HG03469 (cell line): ENCODE measurements at regions not wholly inside any gene's neighbourhood (a gene's known extent, or its start where the extent isn't known, plus 50 kb on each side); places are given as distances from the start of the nearest gene placed in this dataset.

Experiments
- ATAC-seq: cut with Tn5 transposase; IDR thresholded peaks from one replicate; pipeline ENCODE4 v1.9.1; 2021; ENCODE audit warnings: mild to moderate bottlenecking, moderate library complexity, moderate number of reproducible peaks; ENCODE audit not compliant: unreplicated experiment

DNA sequence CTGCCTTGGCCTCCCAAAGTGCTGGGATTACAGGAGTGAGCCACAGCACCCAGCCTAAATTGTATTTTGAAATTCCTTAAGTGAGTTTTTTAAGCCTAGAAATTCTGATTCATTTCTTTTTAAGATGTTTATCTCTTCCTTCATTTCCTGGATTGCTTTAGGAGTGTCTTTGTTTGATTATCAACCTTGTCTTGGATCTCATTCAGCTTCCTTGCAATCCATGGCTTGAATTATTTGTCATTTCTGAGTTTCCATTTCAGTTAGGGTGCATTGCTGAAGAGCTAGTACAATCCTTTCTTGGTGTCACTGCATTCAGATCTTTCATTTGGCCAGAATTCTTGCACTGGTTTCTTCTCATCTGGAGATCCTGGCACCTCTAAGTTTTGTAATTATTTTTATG is 606.4 kb upstream of the ZNF804A start:
- ATAC-seq = no peak

DNA sequence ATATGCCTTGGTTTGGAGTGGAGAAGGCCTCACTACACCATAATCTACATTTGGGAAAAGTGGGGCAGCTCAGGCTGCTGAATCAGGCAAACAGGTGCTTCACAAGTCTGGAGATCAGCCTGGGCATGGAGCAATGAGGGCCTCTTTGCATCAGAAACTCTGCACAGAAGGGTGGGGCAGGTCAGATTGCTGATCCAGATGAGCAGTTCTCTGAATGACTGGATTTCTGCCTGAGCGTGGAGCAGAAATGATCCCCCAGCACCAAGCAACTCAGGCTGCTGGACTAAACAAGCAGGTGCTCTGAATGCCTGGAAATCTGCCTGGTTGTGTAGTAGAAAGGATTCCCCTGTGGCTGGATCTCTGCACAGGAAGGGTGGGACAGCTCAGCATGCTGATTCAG is 605.3 kb upstream of the ZNF804A start:
- peak; percentile 54 for ATAC-seq

DNA sequence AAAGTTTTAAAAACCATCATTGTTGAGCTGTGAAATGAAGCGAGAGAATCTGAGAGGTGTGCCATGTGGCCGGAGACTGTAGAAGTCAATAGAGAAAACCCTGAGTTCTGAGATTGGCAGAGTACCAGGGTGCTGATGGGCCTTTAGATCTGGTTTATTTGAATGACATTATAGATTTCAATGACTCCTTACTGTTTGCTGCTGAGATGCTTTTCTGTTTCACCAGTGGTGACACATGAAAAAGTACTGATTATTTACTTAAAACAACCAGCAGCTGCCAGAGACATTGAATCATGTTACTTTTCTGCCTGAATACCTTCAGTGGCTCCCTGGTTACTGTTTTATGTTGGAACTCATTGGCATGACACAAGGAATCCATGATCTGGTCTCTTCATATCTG is 602.7 kb upstream of the ZNF804A start:
- no peak for ATAC-seq

DNA sequence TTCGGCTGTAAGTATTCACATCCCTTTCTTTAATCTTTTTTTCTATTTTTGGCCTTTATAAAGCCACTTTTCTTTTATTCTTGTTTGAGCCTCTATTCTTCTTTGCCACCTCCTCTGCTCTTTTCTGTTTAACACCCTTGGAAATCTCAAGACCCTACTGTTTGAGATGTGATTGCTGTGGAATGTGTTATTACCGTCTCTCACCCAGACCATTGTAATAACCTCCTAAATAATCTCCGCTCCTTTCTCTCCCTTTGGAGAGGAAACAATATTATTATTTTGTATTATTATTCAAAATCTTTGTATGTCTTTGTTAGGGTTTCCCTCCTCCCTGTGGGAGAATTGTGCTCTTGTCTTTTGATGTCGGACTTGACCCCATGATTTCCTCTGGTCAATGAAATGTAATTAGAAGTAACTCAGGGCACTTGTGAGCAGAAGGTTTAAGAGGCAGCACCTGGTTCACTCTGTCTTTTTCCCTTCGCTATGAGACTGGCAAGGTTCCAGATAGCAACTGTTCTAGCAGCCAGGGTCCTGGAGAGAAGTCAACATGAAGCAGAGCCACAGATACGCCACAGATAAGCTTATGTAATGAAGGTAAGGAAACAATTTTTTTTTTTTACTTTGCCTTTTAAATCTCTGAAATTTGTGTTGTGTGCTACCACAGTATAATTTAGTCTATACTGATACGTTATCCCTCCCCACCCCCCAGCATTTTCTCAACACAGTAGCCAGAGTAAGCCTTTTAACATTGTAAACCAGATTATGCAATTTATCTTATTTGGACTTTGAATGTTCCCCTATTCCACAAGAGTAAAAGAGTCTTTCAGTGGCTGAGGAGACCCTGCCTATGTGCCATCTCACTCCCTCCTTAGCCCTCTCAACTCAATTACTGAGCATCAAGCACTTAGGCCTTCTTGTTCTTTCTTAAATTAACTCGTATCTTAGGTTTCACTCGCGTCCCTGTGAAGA is 601.2 kb upstream of the ZNF804A start:
- no peak for ATAC-seq

DNA sequence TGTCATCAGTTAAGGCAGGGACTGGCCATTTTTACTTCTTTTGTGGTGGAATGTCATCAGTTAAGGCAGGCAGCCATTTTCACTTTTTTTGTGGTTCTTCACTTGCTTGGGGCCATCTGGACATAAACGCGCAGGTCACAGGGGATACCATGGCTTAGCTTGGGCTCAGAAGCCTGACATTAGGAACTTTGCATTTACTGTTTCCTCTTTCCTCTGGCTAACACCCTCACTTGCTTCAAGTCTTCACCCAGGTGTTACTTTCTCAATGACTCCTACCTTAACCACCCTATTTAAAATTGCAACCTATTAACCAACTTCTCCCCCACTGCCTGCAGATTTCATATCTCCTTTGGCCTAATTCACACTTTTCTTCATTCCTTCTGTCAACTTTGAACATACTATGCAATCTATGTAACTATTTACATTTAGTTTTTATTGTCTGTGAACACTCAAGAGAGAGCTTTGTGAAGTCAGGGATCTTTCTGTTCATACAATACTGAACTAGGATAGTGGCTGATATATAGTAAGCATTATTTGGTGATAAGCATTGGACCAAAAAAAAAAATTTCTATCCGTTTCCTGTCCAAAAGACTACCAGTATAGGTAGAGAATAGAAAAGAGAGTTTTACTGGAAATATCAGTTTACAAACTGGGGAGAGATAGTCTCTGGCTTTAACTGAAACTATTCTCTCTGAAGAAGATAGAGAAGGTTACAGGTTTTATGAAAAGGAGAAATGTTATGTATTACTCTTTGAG is 600.1 kb upstream of the ZNF804A start:
- ATAC-seq = peak; percentile 92

DNA sequence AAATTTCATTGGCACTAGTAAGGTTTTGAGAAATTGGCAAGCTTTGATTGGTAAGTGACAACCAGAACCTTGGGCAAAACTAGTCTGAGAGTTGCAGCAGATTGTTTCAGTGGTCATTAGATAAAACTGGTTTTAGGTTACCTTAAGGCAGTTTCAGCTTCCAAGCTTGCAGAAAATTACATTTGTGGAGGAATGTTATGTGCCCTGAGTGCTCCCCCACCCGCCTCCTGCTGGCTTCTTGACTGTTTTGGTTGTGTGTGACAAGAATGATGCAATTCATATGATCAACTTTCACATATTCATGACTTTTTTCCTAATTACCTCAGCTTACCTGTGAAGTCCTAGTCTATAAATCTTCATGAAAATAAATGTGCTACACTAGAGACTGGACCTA is 599.5 kb upstream of the ZNF804A start:
- ATAC-seq = peak; percentile 11

DNA sequence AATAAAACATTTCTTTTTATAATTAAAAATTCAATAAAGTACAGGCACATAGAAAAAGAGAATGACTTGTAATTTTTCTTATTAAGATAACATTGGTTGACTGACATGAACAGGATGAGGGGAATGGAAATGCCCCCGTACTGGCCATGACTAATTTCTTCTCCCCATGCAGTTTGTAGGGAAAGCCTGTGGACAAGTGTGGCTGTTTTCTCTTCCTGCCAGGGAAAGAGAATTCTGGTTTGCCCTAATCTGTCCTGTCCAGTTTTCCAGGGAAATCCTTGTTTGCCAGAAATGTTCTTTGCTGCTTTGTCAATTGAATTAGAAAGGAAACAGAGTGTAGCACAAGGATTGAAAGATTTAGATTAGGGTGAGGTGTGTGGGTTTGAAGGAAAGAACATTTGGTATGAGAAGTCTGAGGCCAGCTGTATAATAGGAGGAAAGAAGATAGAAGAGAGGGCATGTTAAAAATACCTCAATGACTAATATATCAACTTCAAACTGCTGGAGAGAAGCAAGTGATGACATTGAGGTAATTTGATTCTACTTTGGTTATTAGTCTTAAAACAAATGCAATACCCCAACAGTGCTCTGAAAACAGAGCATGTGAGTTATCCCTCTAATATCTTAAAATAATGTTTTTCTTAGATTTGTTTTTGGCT is 593.9 kb upstream of the ZNF804A start:
- ATAC-seq = peak; percentile 87

DNA sequence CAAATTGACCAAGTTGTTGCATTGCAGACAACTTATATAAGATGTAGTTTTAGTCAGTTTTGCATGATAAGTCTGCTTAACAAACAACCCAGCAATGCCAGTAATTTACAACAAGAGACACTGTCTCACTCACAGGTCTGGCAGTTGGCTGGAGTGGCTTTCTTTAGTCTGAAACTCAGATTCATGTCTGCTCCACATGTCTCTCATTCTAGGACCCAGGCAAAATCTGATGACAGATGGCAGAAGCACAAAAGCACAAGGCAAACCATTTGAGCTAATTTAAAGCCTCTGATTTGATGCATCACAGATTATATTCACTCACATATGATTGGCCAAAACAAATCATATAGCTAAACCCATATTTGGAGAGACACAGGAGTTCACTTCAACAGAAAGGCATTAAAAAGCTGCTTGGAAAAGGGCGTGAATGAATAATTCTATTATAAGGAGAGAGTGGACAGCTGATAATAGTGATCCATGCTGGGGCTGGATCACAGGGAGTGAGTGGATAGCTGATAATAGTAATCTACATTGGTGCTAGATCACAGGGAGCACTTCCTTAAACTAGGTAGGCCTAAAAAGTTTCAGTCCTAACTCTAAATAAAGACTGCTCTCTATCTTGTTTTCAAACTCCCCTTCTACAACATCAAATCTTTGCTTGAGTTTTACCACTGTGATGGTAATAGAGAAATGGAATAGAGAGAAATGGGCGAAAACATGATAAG is 593.2 kb upstream of the ZNF804A start:
- ATAC-seq = peak; percentile 32

DNA sequence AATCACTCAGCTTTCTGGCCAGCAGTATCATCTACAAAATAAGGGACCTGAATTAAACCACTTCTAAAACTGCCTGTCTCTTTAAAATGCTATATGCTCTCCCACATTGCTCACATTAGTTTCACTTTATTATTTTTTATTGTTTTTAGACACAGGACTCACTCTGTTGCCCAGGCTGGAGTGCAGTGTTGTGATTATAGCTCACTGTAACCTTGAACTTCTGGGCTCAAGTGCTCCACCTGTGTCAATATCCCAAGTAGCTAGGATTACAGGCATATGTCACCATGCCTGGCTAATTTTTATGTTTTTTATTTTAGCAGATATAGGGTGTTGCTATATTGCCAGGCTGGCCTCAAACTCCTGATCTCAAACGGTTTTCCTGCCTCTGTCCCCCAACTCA is 591.3 kb upstream of the ZNF804A start:
- no peak for ATAC-seq

DNA sequence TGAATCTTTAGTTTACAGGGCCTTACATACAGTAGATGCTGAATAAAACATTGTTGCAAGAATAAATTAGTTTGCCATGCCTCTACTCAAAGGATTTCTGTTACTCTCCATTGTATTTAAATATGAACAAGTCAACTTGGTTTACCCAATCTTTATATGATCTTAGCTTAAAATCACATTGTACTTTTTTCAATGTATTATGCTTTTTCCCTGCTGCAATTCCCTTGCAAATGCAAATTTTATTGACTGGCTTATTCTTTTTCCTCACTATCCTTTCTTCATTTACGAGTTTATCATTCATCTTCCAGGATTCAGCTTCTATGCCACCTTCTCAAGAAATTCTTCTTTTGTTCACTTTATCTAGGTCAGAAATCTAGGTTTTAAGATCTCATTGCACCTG is 571.4 kb upstream of the ZNF804A start:
- no peak for ATAC-seq

DNA sequence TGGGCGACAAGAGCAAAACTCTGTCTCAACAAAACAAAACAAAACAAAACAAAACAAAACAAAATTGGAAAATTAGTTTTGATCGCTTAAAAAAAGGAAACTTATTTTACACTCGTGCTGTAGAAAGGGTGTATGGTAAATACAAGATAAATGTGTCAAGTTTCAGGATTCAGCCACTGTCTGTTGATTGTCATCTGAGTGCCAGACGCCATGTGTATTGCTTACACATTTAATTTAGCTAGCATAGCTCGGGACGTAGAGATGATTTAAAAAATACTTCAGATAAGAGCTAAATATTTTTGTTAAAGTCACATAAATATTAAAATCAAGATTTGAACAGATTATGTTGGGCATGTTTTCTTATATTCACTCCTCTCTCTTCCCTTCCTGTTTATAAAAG is 568.1 kb upstream of the ZNF804A start:
- no peak for ATAC-seq

DNA sequence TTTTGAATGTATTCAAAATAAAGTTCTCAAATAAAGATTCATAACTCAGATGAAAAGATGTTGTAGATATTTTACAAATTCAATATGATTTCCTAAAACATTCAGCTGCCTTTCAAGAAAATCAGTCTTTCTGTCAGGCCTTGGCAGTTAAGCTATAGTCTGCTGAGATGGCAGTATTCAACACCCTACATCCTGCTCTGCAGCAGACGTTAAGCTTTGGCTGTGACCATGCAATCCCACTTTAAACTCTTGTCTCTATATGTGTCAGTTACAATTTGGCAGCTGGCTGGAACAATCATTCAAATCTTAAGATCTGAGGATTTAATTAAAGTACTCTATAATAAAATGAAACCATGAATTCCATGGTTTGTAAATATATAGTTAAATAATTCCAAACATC is 567.3 kb upstream of the ZNF804A start:
- no peak for ATAC-seq

DNA sequence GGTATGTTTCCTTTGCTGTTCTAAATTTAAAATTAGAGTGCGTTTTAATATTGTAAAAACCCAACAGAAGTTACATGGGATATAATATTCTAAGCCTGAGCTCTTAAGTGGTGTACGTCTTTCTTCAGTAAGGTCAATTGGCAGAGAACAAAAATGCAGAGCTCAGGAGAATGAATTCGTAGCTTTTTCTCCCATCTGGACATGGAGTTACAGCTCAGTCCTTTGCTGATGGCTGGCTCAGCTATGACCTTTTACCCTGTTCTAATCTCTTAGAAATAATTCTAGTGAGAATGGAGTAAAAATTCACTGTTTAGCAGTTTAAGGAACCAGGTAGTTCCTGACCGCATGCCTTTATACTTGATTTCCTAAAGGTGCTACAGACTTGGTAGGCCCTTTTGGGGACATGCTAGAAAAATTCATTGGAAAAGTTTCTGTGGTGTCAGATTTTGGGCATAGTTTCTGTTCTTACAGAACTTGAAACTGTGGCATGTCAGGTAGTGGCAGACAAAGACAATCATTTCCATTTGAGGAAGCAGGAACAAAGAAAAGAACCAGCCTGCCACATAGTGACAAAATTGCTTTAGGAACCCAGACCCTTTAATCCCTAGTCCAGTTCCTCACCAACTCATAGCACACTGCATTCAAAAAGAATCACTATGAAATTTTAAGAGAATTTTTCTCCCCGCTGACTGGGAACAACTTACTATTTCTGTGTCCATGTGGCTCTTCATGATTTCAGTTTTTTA is 566.8 kb upstream of the ZNF804A start:
- no peak for ATAC-seq

DNA sequence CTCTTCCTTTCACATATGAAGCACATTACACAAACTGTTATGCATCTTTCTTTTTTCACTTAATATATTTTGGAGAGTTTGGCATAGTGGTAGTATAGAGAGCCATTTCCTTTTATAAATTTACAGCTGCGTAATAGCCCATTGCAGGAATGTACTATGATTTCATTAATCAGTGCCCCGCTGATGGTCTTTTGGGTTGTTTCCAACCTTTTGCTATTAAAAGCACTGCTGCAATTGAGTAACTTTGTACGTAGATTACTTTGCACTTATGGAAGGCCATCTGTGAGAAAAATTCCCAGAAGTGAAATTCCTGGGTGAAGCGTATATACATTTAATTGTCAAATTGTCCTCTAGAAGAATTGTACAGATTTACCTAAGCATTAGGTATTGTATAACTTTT is 565.3 kb upstream of the ZNF804A start:
- no peak for ATAC-seq

DNA sequence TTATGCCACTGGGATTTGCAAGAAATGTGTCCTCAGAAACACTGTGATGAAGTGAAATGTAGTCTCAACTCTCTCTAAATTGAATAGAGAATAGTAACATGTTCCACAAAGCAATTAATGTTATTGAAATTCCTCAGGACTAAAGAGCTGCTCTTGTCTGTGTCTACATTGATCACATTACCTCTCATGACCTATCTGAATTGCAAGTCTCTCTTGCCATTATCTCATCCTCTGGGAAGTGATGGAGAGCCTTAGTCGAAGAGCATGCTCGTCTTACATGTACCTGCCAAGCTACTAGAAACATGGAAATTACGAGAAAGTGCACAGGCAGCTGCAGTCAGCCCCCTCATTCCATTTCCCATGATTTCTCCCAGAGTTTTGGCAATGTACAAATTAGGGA is 561.1 kb upstream of the ZNF804A start:
- ATAC-seq = no peak

DNA sequence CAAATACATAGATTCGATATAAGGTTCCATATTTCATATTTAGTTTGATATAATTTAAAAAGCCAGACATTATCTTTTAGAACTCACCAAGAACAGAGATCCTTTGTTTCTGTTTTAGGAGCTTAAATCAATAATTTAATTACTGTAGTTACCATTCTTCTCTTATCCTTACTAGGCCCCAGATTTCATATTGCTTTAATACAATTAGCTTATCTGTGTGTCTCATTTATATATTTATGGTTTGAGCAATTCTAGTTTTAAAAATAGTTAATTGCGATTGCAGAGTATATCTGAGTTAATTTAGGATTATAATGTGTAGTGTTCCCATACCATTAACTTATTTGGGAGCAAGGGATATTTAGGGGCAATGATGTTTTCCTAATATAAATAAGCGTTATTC is 558.8 kb upstream of the ZNF804A start:
- ATAC-seq = no peak

DNA sequence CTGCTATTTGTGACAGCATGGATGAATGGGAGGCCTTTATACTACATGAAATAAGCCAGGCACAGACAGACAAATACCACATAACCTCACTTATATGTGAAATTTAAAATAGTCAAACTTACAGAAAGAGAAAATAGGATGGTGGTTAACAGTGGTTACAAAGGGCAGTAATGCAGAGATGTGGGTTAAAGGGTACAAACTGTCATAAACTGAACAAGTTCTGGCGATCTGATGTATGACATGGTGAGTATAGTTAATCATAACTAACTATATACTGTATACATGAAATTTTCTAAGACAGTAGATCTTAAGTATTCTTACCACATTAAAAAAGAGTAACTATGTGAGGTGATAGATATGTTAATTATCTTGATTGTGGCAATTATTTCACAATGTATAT is 558.1 kb upstream of the ZNF804A start:
- no peak for ATAC-seq

DNA sequence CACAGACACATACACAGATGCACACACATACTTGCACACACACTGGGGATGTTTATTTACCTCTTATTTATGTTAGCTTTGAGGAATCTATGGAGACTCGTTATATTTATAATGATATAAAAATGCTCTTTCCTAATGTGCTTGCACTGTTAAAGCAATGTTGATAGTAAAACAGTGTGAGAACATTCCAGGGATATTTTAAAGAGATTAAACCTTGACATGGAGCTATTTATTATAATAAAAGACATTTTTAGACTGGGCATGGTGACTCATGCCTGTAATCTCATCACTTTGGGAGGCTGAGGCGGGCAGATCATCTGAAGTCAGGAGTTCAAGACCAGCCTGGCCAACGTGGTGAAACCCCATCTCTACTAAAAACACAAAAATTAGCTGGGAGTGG is 557.3 kb upstream of the ZNF804A start:
- ATAC-seq = no peak

DNA sequence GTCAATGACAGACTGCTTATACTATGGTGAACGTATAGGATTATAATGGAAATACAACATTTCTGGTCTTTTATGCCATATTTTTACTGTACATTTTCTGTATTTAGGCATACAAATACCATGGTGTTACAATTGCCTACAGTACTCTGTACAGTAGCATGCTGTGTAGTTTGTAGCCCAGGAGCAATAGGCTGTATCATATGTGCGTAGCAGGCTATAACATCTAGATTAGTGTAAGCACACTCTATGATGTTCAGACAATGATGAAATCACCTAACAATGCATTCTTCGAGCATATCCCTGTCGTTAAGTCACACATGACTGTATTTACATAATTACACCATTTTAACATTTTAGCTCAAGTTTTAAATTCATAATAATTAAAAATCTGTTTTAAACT is 556.6 kb upstream of the ZNF804A start:
- ATAC-seq = no peak

DNA sequence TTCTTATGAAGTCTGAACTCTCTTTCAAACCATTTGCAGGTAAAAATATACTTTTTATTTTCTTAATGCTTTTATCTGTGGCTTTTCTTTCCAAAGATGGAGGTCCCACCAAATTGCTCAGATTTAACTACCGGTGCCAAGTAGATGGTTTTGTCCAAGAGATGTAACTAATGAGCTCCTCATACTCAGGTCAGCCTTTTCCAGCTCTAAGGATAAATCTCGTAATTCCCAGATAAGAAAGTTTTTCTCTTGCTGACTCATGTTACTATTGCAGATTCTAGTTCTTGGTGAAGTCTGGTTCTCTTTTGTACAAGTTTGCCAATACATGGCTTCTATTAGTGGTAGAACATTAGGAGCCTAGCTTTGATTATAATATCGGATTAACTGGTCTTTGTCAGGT is 550.8 kb upstream of the ZNF804A start:
- no peak for ATAC-seq
